WTC11 (cell line): ENCODE measurements at regions not wholly inside any gene's neighbourhood (a gene's known extent, or its start where the extent isn't known, plus 50 kb on each side); places are given as distances from the start of the nearest gene placed in this dataset.

Experiments used
- ATAC-seq: fragments of 200-7000 bp; cut with Tn5 transposase; 2 replicates; pipeline ENCODE4 v1.10.0; 2021; ENCODE audit warnings: mild to moderate bottlenecking, moderate library complexity
- CTCF ChIA-PET: fragments of 300-600 bp; sonication (Branson Sonifier 250); formaldehyde crosslinking; loops from one replicate; lab custom pipeline; 2021; ENCODE audit warnings: antibody characterized with exemption; lab: Charles Lee
- POLR2A ChIA-PET: fragments of 350-600 bp; sonication (Branson Sonifier 250); formaldehyde crosslinking; loops from one replicate; lab custom pipeline; 2021; ENCODE audit warnings: antibody characterized with exemption; lab: Charles Lee
- DNase-seq: peaks from one replicate; pipeline ENCODE4 v3.0.0; 2021; ENCODE audit warnings: low spot score
- H3K27ac Mint-ChIP-seq: 2 replicates; pipeline ENCODE4 v1.8.0; 2021; ENCODE audit warnings: mixed read lengths
- H3K27me3 Mint-ChIP-seq: 2 replicates; pipeline ENCODE4 v1.8.0; 2021; ENCODE audit warnings: low read depth, mild to moderate bottlenecking, moderate library complexity, mixed read lengths
- H3K36me3 Mint-ChIP-seq: 2 replicates; pipeline ENCODE4 v1.8.0; 2021; ENCODE audit warnings: mixed read lengths
- H3K4me1 Mint-ChIP-seq: 2 replicates; pipeline ENCODE4 v1.8.0; 2022; ENCODE audit warnings: mixed read lengths
- H3K4me3 Mint-ChIP-seq: 2 replicates; pipeline ENCODE4 v1.8.0; 2021; ENCODE audit warnings: mild to moderate bottlenecking, moderate library complexity, mixed read lengths
- H3K9me3 Mint-ChIP-seq: 2 replicates; pipeline ENCODE4 v1.8.0; 2021; ENCODE audit warnings: mixed read lengths
- CREB1 ChIP-seq: sonication (generic); formaldehyde crosslinking; IDR thresholded peaks from 2 replicates; pipeline ENCODE4 v1.8.0; 2023; ENCODE audit warnings: mild to moderate bottlenecking, missing genetic modification reagents
- ESRRA ChIP-seq: sonication (generic); formaldehyde crosslinking; IDR thresholded peaks from 2 replicates; pipeline ENCODE4 v1.8.1; 2022; ENCODE audit warnings: mild to moderate bottlenecking, missing genetic modification reagents, borderline replicate concordance
- GABPB1 ChIP-seq: sonication (generic); formaldehyde crosslinking; IDR thresholded peaks from 2 replicates; pipeline ENCODE4 v1.8.1; 2023; ENCODE audit warnings: mild to moderate bottlenecking, missing genetic modification reagents
- GRHL2 ChIP-seq: fragments of 250-450 bp; sonication (Bioruptor Pico); IDR thresholded peaks from 2 replicates; pipeline ENCODE4 v1.8.0; 2022; ENCODE audit warnings: mild to moderate bottlenecking, moderate library complexity; ENCODE audit not compliant: insufficient replicate concordance, severe bottlenecking
- NR2C2 ChIP-seq: sonication (generic); formaldehyde crosslinking; IDR thresholded peaks from 2 replicates; pipeline ENCODE4 v1.8.0; 2022; ENCODE audit warnings: mild to moderate bottlenecking, missing genetic modification reagents
- OVOL2 ChIP-seq: fragments of 250-450 bp; sonication (Bioruptor Pico); IDR thresholded peaks from 2 replicates; pipeline ENCODE4 v1.9.0; 2021; ENCODE audit warnings: mild to moderate bottlenecking, borderline replicate concordance
- PRRX2 ChIP-seq: fragments of 250-450 bp; sonication (Bioruptor Pico); IDR thresholded peaks from 2 replicates; pipeline ENCODE4 v1.8.0; 2021; ENCODE audit warnings: mild to moderate bottlenecking
- TEAD1 ChIP-seq: sonication (generic); formaldehyde crosslinking; IDR thresholded peaks from 2 replicates; pipeline ENCODE4 v1.8.0; 2022; ENCODE audit warnings: mild to moderate bottlenecking, missing genetic modification reagents
- ZNF138 ChIP-seq: sonication (generic); formaldehyde crosslinking; conservative IDR thresholded peaks from 2 replicates; pipeline ENCODE4 v1.8.1; 2022; ENCODE audit warnings: mild to moderate bottlenecking, moderate library complexity, missing genetic modification reagents
- TF ChIP-seq, protein P1 (sequence below): sonication (generic); formaldehyde crosslinking; IDR thresholded peaks from 2 replicates; pipeline ENCODE4 v1.8.1; 2023; ENCODE audit warnings: mild to moderate bottlenecking, missing genetic modification reagents, moderate library complexity
- TF ChIP-seq, protein P2 (sequence below): sonication (generic); formaldehyde crosslinking; IDR thresholded peaks from 2 replicates; pipeline ENCODE4 v1.8.0; 2023; ENCODE audit warnings: missing genetic modification reagents, mild to moderate bottlenecking, borderline replicate concordance
- TF ChIP-seq, protein P3 (sequence below): sonication (generic); formaldehyde crosslinking; IDR thresholded peaks from 2 replicates; pipeline ENCODE4 v1.8.1; 2022; ENCODE audit warnings: low read depth, missing genetic modification reagents, borderline replicate concordance
- TF ChIP-seq, protein P4 (sequence below): sonication (generic); formaldehyde crosslinking; conservative IDR thresholded peaks from 2 replicates; pipeline ENCODE4 v1.8.1; 2023; ENCODE audit warnings: mild to moderate bottlenecking, low read depth, missing genetic modification reagents, moderate library complexity
- TF ChIP-seq, protein P5 (sequence below): fragments of 250-450 bp; sonication (Bioruptor Pico); IDR thresholded peaks from 2 replicates; pipeline ENCODE4 v2.1.2; 2022; ENCODE audit warnings: mild to moderate bottlenecking, moderate library complexity
- TF ChIP-seq, protein P6 (sequence below): sonication (generic); formaldehyde crosslinking; IDR thresholded peaks from 2 replicates; pipeline ENCODE4 v1.8.0; 2023; ENCODE audit warnings: mild to moderate bottlenecking, missing genetic modification reagents
- TF ChIP-seq, protein P7 (sequence below): sonication (generic); formaldehyde crosslinking; IDR thresholded peaks from 2 replicates; pipeline ENCODE4 v1.8.0; 2022; ENCODE audit warnings: mild to moderate bottlenecking, missing genetic modification reagents

DNA sequence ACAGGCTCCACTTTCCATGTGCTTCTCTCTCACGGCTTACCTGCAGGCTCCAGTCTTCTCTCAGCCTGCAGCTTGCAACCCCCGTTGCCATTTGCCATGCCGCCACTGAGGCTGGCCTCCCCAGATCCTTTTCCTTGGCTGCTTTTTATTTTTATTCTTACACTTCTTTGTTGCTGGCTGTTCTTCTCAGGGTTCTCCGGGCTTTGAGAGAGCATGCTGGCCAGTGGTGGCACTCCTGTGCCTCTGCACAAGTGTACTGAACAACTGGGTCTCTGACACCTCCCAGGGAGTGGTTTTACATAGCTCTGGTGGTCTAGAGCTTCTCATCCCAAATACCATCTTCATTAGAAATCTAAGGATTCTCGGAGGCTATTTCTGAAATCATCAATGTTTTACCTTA is 241.7 kb upstream of the MTNR1B start:
- DNase-seq (no peak), ATAC-seq (no peak)
- Mint-ChIP-seq H3K9me3 (peaks cover 9% of the 10 kb centered on the region), H3K27me3 (no peaks in the 10 kb centered on the region), H3K27ac (no peak overlapping the region), H3K36me3 (peaks cover 8% of the 10 kb centered on the region), H3K4me3 (no peak overlapping the region), H3K4me1 (peaks cover 4% of the 10 kb centered on the region; the same call in 1 of the 2 replicates)
- ChIA-PET POLR2A (no interaction called here), CTCF (no interaction called here)
- TF ChIP-seq, protein P1, sequence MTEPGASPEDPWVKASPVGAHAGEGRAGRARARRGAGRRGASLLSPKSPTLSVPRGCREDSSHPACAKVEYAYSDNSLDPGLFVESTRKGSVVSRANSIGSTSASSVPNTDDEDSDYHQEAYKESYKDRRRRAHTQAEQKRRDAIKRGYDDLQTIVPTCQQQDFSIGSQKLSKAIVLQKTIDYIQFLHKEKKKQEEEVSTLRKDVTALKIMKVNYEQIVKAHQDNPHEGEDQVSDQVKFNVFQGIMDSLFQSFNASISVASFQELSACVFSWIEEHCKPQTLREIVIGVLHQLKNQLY (CRISPR knock-in tag) = no peak
- TF ChIP-seq, protein P2, sequence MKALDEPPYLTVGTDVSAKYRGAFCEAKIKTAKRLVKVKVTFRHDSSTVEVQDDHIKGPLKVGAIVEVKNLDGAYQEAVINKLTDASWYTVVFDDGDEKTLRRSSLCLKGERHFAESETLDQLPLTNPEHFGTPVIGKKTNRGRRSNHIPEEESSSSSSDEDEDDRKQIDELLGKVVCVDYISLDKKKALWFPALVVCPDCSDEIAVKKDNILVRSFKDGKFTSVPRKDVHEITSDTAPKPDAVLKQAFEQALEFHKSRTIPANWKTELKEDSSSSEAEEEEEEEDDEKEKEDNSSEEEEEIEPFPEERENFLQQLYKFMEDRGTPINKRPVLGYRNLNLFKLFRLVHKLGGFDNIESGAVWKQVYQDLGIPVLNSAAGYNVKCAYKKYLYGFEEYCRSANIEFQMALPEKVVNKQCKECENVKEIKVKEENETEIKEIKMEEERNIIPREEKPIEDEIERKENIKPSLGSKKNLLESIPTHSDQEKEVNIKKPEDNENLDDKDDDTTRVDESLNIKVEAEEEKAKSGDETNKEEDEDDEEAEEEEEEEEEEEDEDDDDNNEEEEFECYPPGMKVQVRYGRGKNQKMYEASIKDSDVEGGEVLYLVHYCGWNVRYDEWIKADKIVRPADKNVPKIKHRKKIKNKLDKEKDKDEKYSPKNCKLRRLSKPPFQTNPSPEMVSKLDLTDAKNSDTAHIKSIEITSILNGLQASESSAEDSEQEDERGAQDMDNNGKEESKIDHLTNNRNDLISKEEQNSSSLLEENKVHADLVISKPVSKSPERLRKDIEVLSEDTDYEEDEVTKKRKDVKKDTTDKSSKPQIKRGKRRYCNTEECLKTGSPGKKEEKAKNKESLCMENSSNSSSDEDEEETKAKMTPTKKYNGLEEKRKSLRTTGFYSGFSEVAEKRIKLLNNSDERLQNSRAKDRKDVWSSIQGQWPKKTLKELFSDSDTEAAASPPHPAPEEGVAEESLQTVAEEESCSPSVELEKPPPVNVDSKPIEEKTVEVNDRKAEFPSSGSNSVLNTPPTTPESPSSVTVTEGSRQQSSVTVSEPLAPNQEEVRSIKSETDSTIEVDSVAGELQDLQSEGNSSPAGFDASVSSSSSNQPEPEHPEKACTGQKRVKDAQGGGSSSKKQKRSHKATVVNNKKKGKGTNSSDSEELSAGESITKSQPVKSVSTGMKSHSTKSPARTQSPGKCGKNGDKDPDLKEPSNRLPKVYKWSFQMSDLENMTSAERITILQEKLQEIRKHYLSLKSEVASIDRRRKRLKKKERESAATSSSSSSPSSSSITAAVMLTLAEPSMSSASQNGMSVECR (CRISPR knock-in tag) = no peak
- no peak for TF ChIP-seq GABPB1 (CRISPR knock-in tag)
- no peak for TF ChIP-seq OVOL2
- TF ChIP-seq ESRRA (CRISPR knock-in tag) = no peak

DNA sequence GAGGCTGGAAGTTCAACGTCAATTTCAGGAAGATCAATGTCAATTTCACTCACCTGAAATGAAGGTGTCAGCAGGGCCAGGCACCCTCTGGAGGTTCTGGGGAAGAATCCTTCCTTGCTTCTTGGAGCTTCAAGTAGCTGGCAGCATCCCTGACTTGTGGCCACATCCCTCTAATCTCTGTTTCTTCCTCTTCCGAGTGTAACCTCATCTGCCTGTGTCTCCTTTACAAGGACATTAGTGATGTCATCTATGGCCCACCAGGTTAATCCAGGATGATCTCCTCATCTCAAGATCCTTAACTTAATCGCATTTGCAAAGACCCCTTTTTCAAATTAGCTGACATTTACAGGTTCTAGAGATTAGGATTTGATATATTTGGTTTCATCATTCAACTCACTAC is 240.8 kb upstream of the MTNR1B start:
- ChIA-PET POLR2A (no interaction called here), CTCF (no interaction called here)
- Mint-ChIP-seq H3K27ac (no peak overlapping the region), H3K4me1 (peaks cover 4% of the 10 kb centered on the region; the same call in 1 of the 2 replicates), H3K36me3 (no peaks in the 10 kb centered on the region), H3K4me3 (no peak overlapping the region), H3K9me3 (0 out of 2 replicates have a peak, but pooled peaks cover under 1% of the 10 kb centered on the region), H3K27me3 (no peaks in the 10 kb centered on the region)
- DNase-seq = no peak
- no peak for ATAC-seq
- TF ChIP-seq NR2C2 (no peak), PRRX2 (CRISPR knock-in tag) (no peak), GRHL2 (CRISPR knock-in tag) (no peak), ESRRA (CRISPR knock-in tag) (no peak), TEAD1 (CRISPR knock-in tag) (no peak), ZNF138 (CRISPR knock-in tag) (no peak), CREB1 (CRISPR knock-in tag) (no peak)
- TF ChIP-seq, protein P3, sequence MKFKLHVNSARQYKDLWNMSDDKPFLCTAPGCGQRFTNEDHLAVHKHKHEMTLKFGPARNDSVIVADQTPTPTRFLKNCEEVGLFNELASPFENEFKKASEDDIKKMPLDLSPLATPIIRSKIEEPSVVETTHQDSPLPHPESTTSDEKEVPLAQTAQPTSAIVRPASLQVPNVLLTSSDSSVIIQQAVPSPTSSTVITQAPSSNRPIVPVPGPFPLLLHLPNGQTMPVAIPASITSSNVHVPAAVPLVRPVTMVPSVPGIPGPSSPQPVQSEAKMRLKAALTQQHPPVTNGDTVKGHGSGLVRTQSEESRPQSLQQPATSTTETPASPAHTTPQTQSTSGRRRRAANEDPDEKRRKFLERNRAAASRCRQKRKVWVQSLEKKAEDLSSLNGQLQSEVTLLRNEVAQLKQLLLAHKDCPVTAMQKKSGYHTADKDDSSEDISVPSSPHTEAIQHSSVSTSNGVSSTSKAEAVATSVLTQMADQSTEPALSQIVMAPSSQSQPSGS (CRISPR knock-in tag) = no peak
- TF ChIP-seq, protein P4, sequence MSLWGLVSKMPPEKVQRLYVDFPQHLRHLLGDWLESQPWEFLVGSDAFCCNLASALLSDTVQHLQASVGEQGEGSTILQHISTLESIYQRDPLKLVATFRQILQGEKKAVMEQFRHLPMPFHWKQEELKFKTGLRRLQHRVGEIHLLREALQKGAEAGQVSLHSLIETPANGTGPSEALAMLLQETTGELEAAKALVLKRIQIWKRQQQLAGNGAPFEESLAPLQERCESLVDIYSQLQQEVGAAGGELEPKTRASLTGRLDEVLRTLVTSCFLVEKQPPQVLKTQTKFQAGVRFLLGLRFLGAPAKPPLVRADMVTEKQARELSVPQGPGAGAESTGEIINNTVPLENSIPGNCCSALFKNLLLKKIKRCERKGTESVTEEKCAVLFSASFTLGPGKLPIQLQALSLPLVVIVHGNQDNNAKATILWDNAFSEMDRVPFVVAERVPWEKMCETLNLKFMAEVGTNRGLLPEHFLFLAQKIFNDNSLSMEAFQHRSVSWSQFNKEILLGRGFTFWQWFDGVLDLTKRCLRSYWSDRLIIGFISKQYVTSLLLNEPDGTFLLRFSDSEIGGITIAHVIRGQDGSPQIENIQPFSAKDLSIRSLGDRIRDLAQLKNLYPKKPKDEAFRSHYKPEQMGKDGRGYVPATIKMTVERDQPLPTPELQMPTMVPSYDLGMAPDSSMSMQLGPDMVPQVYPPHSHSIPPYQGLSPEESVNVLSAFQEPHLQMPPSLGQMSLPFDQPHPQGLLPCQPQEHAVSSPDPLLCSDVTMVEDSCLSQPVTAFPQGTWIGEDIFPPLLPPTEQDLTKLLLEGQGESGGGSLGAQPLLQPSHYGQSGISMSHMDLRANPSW (CRISPR knock-in tag) = no peak
- TF ChIP-seq, protein P5, sequence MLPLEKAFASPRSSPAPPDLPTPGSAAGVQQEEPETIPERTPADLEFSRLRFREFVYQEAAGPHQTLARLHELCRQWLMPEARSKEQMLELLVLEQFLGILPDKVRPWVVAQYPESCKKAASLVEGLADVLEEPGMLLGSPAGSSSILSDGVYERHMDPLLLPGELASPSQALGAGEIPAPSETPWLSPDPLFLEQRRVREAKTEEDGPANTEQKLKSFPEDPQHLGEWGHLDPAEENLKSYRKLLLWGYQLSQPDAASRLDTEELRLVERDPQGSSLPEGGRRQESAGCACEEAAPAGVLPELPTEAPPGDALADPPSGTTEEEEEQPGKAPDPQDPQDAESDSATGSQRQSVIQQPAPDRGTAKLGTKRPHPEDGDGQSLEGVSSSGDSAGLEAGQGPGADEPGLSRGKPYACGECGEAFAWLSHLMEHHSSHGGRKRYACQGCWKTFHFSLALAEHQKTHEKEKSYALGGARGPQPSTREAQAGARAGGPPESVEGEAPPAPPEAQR = no peak
- TF ChIP-seq, protein P6, sequence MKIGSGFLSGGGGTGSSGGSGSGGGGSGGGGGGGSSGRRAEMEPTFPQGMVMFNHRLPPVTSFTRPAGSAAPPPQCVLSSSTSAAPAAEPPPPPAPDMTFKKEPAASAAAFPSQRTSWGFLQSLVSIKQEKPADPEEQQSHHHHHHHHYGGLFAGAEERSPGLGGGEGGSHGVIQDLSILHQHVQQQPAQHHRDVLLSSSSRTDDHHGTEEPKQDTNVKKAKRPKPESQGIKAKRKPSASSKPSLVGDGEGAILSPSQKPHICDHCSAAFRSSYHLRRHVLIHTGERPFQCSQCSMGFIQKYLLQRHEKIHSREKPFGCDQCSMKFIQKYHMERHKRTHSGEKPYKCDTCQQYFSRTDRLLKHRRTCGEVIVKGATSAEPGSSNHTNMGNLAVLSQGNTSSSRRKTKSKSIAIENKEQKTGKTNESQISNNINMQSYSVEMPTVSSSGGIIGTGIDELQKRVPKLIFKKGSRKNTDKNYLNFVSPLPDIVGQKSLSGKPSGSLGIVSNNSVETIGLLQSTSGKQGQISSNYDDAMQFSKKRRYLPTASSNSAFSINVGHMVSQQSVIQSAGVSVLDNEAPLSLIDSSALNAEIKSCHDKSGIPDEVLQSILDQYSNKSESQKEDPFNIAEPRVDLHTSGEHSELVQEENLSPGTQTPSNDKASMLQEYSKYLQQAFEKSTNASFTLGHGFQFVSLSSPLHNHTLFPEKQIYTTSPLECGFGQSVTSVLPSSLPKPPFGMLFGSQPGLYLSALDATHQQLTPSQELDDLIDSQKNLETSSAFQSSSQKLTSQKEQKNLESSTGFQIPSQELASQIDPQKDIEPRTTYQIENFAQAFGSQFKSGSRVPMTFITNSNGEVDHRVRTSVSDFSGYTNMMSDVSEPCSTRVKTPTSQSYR (CRISPR knock-in tag) = no peak
- TF ChIP-seq, protein P7, sequence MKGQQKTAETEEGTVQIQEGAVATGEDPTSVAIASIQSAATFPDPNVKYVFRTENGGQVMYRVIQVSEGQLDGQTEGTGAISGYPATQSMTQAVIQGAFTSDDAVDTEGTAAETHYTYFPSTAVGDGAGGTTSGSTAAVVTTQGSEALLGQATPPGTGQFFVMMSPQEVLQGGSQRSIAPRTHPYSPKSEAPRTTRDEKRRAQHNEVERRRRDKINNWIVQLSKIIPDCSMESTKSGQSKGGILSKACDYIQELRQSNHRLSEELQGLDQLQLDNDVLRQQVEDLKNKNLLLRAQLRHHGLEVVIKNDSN (CRISPR knock-in tag) = no peak
